DMS 273 (cell line): ENCODE measurements at regions not wholly inside any gene's neighbourhood (a gene's known extent, or its start where the extent isn't known, plus 50 kb on each side); places are given as distances from the start of the nearest gene placed in this dataset.
"Not testable (repeated sequence)": the region's sequence is repeated elsewhere in the genome, so short reads cannot be mapped to it uniquely, and the experiment has no call there.

ENCODE experiments used
- DNase-seq: peaks from one replicate; lab custom pipeline; 2025; ENCODE audit not compliant: unreplicated experiment; lab: John Stamatoyannopoulos, UW

GRCh38 chr21:18549214-18549905 is 145.8 kb upstream of the TMPRSS15 start:
- no peak for DNase-seq

GRCh38 chr21:18550361-18550760 is 146.8 kb upstream of the TMPRSS15 start:
- no peak for DNase-seq

GRCh38 chr21:18553786-18554185 is 150.2 kb upstream of the TMPRSS15 start:
- DNase-seq = no peak

GRCh38 chr21:18567770-18568169 is 164.2 kb upstream of the TMPRSS15 start:
- DNase-seq = not testable (repeated sequence)

GRCh38 chr21:18588001-18588662 is 184.5 kb upstream of the TMPRSS15 start:
- no peak for DNase-seq

- peak; percentile 8 for DNase-seq
These were observed 197.6 kb upstream of the TMPRSS15 start for GRCh38 chr21:18601146-18601545.

- DNase-seq = no peak
These were observed 199.1 kb upstream of the TMPRSS15 start for GRCh38 chr21:18602711-18603110.

GRCh38 chr21:18603261-18603660 is 199.7 kb upstream of the TMPRSS15 start:
- peak; percentile 31 for DNase-seq

GRCh38 chr21:18603980-18604379 is 200.4 kb upstream of the TMPRSS15 start:
- no peak for DNase-seq

GRCh38 chr21:18608226-18608625 is 204.6 kb upstream of the TMPRSS15 start:
- peak; percentile 85 for DNase-seq

GRCh38 chr21:18614303-18614702 is 210.7 kb upstream of the TMPRSS15 start:
- no peak for DNase-seq

GRCh38 chr21:18617291-18617690 is 213.7 kb upstream of the TMPRSS15 start:
- DNase-seq = peak; percentile 75

- no peak for DNase-seq
These were observed 216.9 kb upstream of the TMPRSS15 start for GRCh38 chr21:18620436-18620835.

GRCh38 chr21:18622383-18622782 is 218.8 kb upstream of the TMPRSS15 start:
- DNase-seq = no peak

GRCh38 chr21:18630446-18630845 is 226.9 kb upstream of the TMPRSS15 start:
- DNase-seq = no peak

- no peak for DNase-seq
These were observed 233.3 kb upstream of the TMPRSS15 start for GRCh38 chr21:18636897-18637296.

- DNase-seq = no peak
These were observed 242.5 kb upstream of the TMPRSS15 start for GRCh38 chr21:18646116-18646515.

GRCh38 chr21:18655931-18656330 is 252.3 kb upstream of the TMPRSS15 start:
- no peak for DNase-seq

- DNase-seq = no peak
These were observed 258.3 kb upstream of the TMPRSS15 start for GRCh38 chr21:18661842-18662241.

GRCh38 chr21:18663663-18664062 is 260.1 kb upstream of the TMPRSS15 start:
- DNase-seq = no peak

GRCh38 chr21:18666725-18667124 is 263.1 kb upstream of the TMPRSS15 start:
- no peak for DNase-seq

GRCh38 chr21:18673789-18674188 is 270.2 kb upstream of the TMPRSS15 start:
- no peak for DNase-seq

GRCh38 chr21:18677632-18678031 is 274.0 kb upstream of the TMPRSS15 start:
- peak; percentile 1 for DNase-seq
